PC-9 (cell line): ENCODE measurements at regions not wholly inside any gene's neighbourhood (a gene's known extent, or its start where the extent isn't known, plus 50 kb on each side); places are given as distances from the start of the nearest gene placed in this dataset.
"Not testable (repeated sequence)": the region's sequence is repeated elsewhere in the genome, so short reads cannot be mapped to it uniquely, and the experiment has no call there.

Experiments
- BruUV-seq: library from RNA; stranded (reverse); fragments of 400-500 nt; replicated peaks from 2 replicates; lab custom pipeline; 2021; lab: Mats Ljungman, UMichigan
- CTCF ChIA-PET: fragments of 300-600 bp; sonication (Branson Sonifier 250); formaldehyde crosslinking; loops from one replicate; lab custom pipeline; 2022; ENCODE audit warnings: antibody characterized with exemption; lab: Charles Lee
- POLR2A ChIA-PET: fragments of 300-600 bp; sonication (Branson Sonifier 250); formaldehyde crosslinking; loops from one replicate; lab custom pipeline; 2022; ENCODE audit warnings: antibody characterized with exemption; ENCODE audit not compliant: unreplicated experiment; lab: Charles Lee
- DNase-seq, 2 experiments: peaks; one replicate each; pipeline versions ENCODE4 v3.0.0 to v3.0.0-alpha.2; 2015 to 2022; ENCODE audit warnings: mixed read lengths in 1 of 2
- H2AFZ ChIP-seq: fragments of 200-600 bp; sonication (generic); 2 replicates; pipeline ENCODE4 v1.8.1; 2017; ENCODE audit warnings: antibody characterized with exemption
- H3F3A ChIP-seq: fragments of 200-600 bp; sonication (generic); 2 replicates; pipeline ENCODE4 v1.8.1; 2017; ENCODE audit warnings: antibody characterized with exemption, mild to moderate bottlenecking, low read depth; ENCODE audit not compliant: insufficient read depth
- H3K27ac ChIP-seq: fragments of 200-600 bp; sonication (generic); 2 replicates; pipeline ENCODE4 v1.6.1; 2016; ENCODE audit warnings: mixed run types
- H3K27me3 ChIP-seq: fragments of 200-600 bp; sonication (generic); 2 replicates; pipeline ENCODE4 v1.6.1; 2016; ENCODE audit warnings: low read depth, mixed run types; ENCODE audit not compliant: insufficient read depth
- H3K36me3 ChIP-seq: fragments of 200-600 bp; sonication (generic); 2 replicates; pipeline ENCODE4 v1.6.1; 2016; ENCODE audit warnings: low read depth, mixed run types
- H3K4me1 ChIP-seq: fragments of 200-600 bp; sonication (generic); replicated peaks from 2 replicates; pipeline ENCODE4 v1.6.1; 2016; ENCODE audit warnings: mixed run types; ENCODE audit not compliant: insufficient read depth
- H3K4me2 ChIP-seq: fragments of 200-600 bp; sonication (generic); 2 replicates; pipeline ENCODE4 v1.6.1; 2017; ENCODE audit warnings: mixed run types
- H3K4me3 ChIP-seq: fragments of 200-600 bp; sonication (generic); 2 replicates; pipeline ENCODE4 v1.6.1; 2016; ENCODE audit warnings: mixed run types
- H3K79me2 ChIP-seq: fragments of 200-600 bp; sonication (generic); 2 replicates; pipeline ENCODE4 v1.6.1; 2017; ENCODE audit warnings: low read depth, mixed run types
- H3K9me2 ChIP-seq: fragments of 200-600 bp; sonication (generic); 2 replicates; pipeline ENCODE4 v1.8.1; 2017; ENCODE audit warnings: mild to moderate bottlenecking; ENCODE audit not compliant: insufficient read depth
- H3K9me3 ChIP-seq: fragments of 200-600 bp; sonication (generic); 2 replicates; pipeline ENCODE4 v1.8.1; 2016; ENCODE audit warnings: low read depth; ENCODE audit not compliant: insufficient read depth
- H4K20me1 ChIP-seq: fragments of 200-600 bp; sonication (generic); 2 replicates; pipeline ENCODE4 v1.8.1; 2017; ENCODE audit not compliant: insufficient read depth
- EZH2 ChIP-seq: fragments of 200-600 bp; sonication (generic); IDR thresholded peaks from 2 replicates; pipeline ENCODE4 v1.8.0; 2017; ENCODE audit warnings: antibody characterized with exemption, low read depth
- intact Hi-C: fragments of 100-400 bp; cut with micrococcal nuclease; formaldehyde crosslinking; loops from one replicate; pipeline ENCODE4 v1.10.0; 2022; ENCODE audit not compliant: unreplicated experiment
- TF ChIP-seq, protein P1 (sequence below): fragments of 200-600 bp; sonication (generic); conservative IDR thresholded peaks from 2 replicates; pipeline ENCODE4 v1.6.1; 2017; ENCODE audit warnings: mixed run types, antibody characterized with exemption, mild to moderate bottlenecking, moderate library complexity

DNA sequence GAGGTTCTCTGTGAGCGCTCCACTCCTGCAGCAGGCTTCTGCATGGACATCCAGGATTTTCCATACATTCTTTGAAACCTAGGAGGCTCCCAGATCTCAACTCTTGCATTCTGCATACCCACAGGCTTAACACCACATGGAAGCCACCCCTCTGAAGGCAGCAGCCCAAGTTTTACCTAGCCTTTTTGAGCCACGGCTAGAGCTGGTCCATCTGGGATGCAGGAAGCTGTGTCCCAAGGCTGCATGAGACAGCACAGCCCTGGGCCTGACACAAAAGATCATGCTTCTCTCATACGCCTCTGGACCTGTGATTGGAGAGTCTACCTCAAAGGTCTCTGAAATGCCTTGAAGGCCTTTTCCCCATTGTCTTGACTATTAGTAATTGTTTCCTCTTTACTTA lies 53.6 kb upstream of the RPRM start:
- H3K36me3 ChIP-seq = no peaks in the 10 kb centered on the region
- no peaks in the 10 kb centered on the region for H3K4me1 ChIP-seq
- no peak for DNase-seq
- no TSS peak for BruUV-seq
- ChIA-PET CTCF (no interaction called here), POLR2A (no interaction called here)
- H3K9me3 ChIP-seq = no peaks in the 10 kb centered on the region
- no peak overlapping the region for H3K4me3 ChIP-seq
- H3K4me2 ChIP-seq = no peak overlapping the region
- H2AFZ ChIP-seq = no peak overlapping the region
- H3K9me2 ChIP-seq = no peaks in the 10 kb centered on the region
- TF ChIP-seq, protein P1, sequence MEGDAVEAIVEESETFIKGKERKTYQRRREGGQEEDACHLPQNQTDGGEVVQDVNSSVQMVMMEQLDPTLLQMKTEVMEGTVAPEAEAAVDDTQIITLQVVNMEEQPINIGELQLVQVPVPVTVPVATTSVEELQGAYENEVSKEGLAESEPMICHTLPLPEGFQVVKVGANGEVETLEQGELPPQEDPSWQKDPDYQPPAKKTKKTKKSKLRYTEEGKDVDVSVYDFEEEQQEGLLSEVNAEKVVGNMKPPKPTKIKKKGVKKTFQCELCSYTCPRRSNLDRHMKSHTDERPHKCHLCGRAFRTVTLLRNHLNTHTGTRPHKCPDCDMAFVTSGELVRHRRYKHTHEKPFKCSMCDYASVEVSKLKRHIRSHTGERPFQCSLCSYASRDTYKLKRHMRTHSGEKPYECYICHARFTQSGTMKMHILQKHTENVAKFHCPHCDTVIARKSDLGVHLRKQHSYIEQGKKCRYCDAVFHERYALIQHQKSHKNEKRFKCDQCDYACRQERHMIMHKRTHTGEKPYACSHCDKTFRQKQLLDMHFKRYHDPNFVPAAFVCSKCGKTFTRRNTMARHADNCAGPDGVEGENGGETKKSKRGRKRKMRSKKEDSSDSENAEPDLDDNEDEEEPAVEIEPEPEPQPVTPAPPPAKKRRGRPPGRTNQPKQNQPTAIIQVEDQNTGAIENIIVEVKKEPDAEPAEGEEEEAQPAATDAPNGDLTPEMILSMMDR = no peak
- TF ChIP-seq EZH2 = no peak
- H3K27ac ChIP-seq = no peak overlapping the region
- intact Hi-C loops = no loop called here
- H3K79me2 ChIP-seq = no peaks in the 10 kb centered on the region
- no peaks in the 10 kb centered on the region for H4K20me1 ChIP-seq
- no peaks in the 10 kb centered on the region for H3F3A ChIP-seq
- H3K27me3 ChIP-seq = no peaks in the 10 kb centered on the region

DNA sequence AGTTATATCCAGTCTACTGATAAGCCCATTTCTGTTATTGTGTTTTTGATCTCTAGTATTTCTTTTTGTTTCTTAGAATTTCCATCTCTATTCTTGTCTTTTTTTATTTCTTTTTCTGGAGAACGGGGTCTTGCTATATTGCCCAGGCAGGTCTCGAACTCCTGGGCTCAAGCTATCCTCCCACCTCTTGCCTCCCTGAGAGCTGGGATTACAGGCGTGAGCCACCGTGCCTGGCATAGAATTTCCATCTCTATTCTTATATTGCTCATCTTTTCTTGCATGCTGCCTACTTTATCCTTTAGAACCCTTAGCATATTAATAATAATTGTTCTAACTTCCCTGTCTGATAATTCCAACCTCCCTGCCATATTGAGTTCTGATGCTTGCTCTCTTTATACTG lies 55.2 kb upstream of the RPRM start:
- H2AFZ ChIP-seq, H3K79me2 ChIP-seq, H3K4me1 ChIP-seq, H3K27me3 ChIP-seq, H3K27ac ChIP-seq, H3K9me2 ChIP-seq, H3K9me3 ChIP-seq, H3K4me3 ChIP-seq, BruUV-seq, H3K36me3 ChIP-seq, H3K4me2 ChIP-seq, H4K20me1 ChIP-seq, DNase-seq, POLR2A ChIA-PET, CTCF ChIA-PET, intact Hi-C loops, H3F3A ChIP-seq: not testable (repeated sequence)

DNA sequence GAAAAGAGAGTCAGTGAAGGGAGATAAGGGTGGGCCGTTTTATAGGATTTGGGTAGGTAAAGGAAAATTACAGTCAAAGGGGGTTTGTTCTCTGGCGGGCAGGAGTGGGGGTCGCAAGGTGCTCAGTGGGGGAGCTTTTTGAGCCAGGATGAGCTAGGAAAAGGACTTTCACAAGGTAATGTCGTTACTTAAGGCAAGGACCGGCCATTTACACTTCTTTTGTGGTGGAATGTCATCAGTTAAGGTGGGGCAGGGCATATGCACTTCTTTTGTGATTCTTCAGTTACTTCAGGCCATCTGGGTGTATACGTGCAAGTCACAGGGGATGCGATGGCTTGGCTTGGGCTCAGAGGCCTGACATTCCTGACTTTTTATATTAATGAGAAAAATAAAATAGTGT lies 56.0 kb upstream of the RPRM start:
- H3K27ac ChIP-seq, CTCF ChIA-PET, intact Hi-C loops, H2AFZ ChIP-seq, POLR2A ChIA-PET, DNase-seq, H3K9me3 ChIP-seq, H3K9me2 ChIP-seq, H4K20me1 ChIP-seq, H3K27me3 ChIP-seq, H3K79me2 ChIP-seq, H3F3A ChIP-seq, H3K4me3 ChIP-seq, BruUV-seq, H3K4me1 ChIP-seq, H3K36me3 ChIP-seq, H3K4me2 ChIP-seq: not testable (repeated sequence)

DNA sequence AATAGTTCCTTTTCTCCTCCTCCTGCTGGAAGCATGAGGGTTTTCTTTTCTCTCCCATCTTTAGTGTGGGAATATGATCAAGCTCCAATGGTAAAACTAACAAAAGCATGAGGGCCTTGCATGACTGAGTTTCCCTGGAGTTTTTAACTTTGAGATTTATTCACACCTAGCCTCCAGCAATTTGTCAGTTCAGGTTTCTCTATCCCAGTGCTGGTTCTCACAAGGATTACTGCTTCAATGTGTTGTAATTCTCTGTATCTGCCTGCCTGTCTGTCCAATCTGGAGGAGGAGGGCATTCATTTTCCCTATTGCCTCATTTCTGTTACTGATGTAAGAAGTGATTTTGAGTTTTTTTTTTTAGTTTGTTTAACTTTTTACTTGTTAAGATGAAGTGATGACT lies 57.6 kb upstream of the RPRM start:
- BruUV-seq = no TSS peak
- Histone ChIP-seq H3K4me3 (no peak overlapping the region), H3K79me2 (no peaks in the 10 kb centered on the region), H4K20me1 (no peaks in the 10 kb centered on the region), H3K4me1 (no peaks in the 10 kb centered on the region), H3K27ac (no peak overlapping the region), H3K4me2 (no peak overlapping the region), H3K27me3 (no peaks in the 10 kb centered on the region), H3K9me2 (no peaks in the 10 kb centered on the region), H3K36me3 (no peaks in the 10 kb centered on the region), H3K9me3 (no peaks in the 10 kb centered on the region; the same call in 1 of the 2 replicates), H3F3A (no peaks in the 10 kb centered on the region), H2AFZ (no peak overlapping the region)
- ChIA-PET CTCF (no interaction called here), POLR2A (no interaction called here)
- TF ChIP-seq, protein P1 = no peak
- TF ChIP-seq EZH2 = no peak
- intact Hi-C loops = no loop called here
- DNase-seq = no peak

DNA sequence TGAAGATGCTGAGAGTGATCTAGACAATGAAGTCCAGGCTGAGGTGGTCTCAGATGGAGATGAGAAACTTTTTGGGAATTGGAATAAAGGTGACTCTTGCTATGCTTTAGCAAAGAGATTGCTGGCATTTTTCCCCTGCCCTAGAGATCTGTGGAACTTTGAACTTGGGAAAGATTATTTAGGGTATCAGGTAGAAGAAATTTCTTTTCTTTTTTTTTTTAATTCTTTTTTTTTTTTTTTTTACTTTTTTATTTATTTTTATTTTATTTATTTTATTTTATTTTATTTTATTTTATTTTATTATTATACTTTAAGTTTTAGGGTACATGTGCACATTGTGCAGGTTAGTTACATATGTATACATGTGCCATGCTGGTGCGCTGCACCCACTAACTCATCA lies 59.5 kb upstream of the RPRM start:
- H3K27ac ChIP-seq, H3K36me3 ChIP-seq, DNase-seq, H4K20me1 ChIP-seq, H3F3A ChIP-seq, H2AFZ ChIP-seq, H3K4me1 ChIP-seq, H3K9me2 ChIP-seq, intact Hi-C loops, BruUV-seq, CTCF ChIA-PET, H3K9me3 ChIP-seq, H3K79me2 ChIP-seq, POLR2A ChIA-PET, H3K27me3 ChIP-seq, H3K4me2 ChIP-seq, H3K4me3 ChIP-seq: not testable (repeated sequence)
